ENCODE measurements at regions not wholly inside any gene's neighbourhood (a gene's known extent, or its start where the extent isn't known, plus 50 kb on each side); places are given as distances from the start of the nearest gene placed in this dataset.

- no peaks in the 10 kb centered on the region for H3K79me2 ChIP-seq (ENCODE audit: control insufficient read depth, insufficient read depth, low read length)
- no peaks in the 10 kb centered on the region for H3K36me3 ChIP-seq (ENCODE audit: control insufficient read depth in 2 of 2, extremely low read depth in 1 of 2, insufficient read depth in 2 of 2, low read length in 2 of 2)
- H3K9ac ChIP-seq (ENCODE audit: control insufficient read depth, extremely low read depth, insufficient read depth, low read length), result no peak overlapping the region
- no peak overlapping the region for H3K27ac ChIP-seq (ENCODE audit: control insufficient read depth, insufficient read depth, low read length)
- no peak for DNase-seq (ENCODE audit: low read depth, low spot score)
- H4K20me1 ChIP-seq (ENCODE audit: control insufficient read depth, extremely low read depth, insufficient read depth, low read length), result no peaks in the 10 kb centered on the region
- FAIRE-seq, result no peak
- dilution Hi-C loops (cut with MboI; ENCODE audit: extremely low pct_ligation_motif_present, low sequenced_read_pairs), result no loop called here
- no peak overlapping the region for H3K4me3 ChIP-seq (ENCODE audit: control insufficient read depth in 2 of 3, extremely low read depth in 1 of 3, insufficient read depth in 2 of 3, low read depth in 1 of 3, low read length in 3 of 3)
- H3K9me3 ChIP-seq (ENCODE audit: control insufficient read depth, low read depth, low read length), result no peaks in the 10 kb centered on the region
- no peaks in the 10 kb centered on the region for H3K9me1 ChIP-seq (ENCODE audit: control insufficient read depth, extremely low read depth, insufficient read depth, low read length)
- TF ChIP-seq CTCF (optimal IDR thresholded peaks at IDR 0.05 in 1 of 3, IDR thresholded peaks at IDR 0.05 in 1 of 3, conservative IDR thresholded peaks at IDR 0.05 in 1 of 3; ENCODE audit: extremely low read depth in 1 of 3, insufficient read depth in 2 of 3, low read length in 3 of 3) (no peak), EZH2 (IDR thresholded peaks at IDR 0.05; ENCODE audit: low read length) (no peak)
- no peak overlapping the region for H3K4me2 ChIP-seq (ENCODE audit: control insufficient read depth, extremely low read depth, insufficient read depth, low read depth, low read length)
- no peak overlapping the region for H2AFZ ChIP-seq (ENCODE audit: control insufficient read depth, low read length)
- H3K4me1 ChIP-seq (ENCODE audit: control insufficient read depth, extremely low read depth, insufficient read depth, low read length), result peaks cover 12% of the 10 kb centered on the region
- no peaks in the 10 kb centered on the region for H3K27me3 ChIP-seq (ENCODE audit: control insufficient read depth, extremely low read depth, insufficient read depth, low read length)
Measured at GRCh38 chr1:234990874-234991801, 137.5 kb downstream of the TOMM20 start.

GRCh38 chr1:234990328-234990675, 138.3 kb downstream of the TOMM20 start:
- DNase-seq (ENCODE audit: low read depth, low spot score), result no peak
- H2AFZ ChIP-seq (ENCODE audit: control insufficient read depth, low read length), result no peak overlapping the region
- dilution Hi-C loops (cut with MboI; ENCODE audit: extremely low pct_ligation_motif_present, low sequenced_read_pairs), result no loop called here
- H3K4me2 ChIP-seq (ENCODE audit: control insufficient read depth, extremely low read depth, insufficient read depth, low read depth, low read length), result no peak overlapping the region
- no peaks in the 10 kb centered on the region for H3K36me3 ChIP-seq (ENCODE audit: control insufficient read depth in 2 of 2, extremely low read depth in 1 of 2, insufficient read depth in 2 of 2, low read length in 2 of 2)
- H4K20me1 ChIP-seq (ENCODE audit: control insufficient read depth, extremely low read depth, insufficient read depth, low read length), result no peaks in the 10 kb centered on the region
- TF ChIP-seq CTCF (optimal IDR thresholded peaks at IDR 0.05 in 1 of 3, IDR thresholded peaks at IDR 0.05 in 1 of 3, conservative IDR thresholded peaks at IDR 0.05 in 1 of 3; ENCODE audit: extremely low read depth in 1 of 3, insufficient read depth in 2 of 3, low read length in 3 of 3) (no peak), EZH2 (IDR thresholded peaks at IDR 0.05; ENCODE audit: low read length) (no peak)
- H3K4me1 ChIP-seq (ENCODE audit: control insufficient read depth, extremely low read depth, insufficient read depth, low read length), result peaks cover 12% of the 10 kb centered on the region
- no peaks in the 10 kb centered on the region for H3K9me3 ChIP-seq (ENCODE audit: control insufficient read depth, low read depth, low read length)
- no peaks in the 10 kb centered on the region for H3K27me3 ChIP-seq (ENCODE audit: control insufficient read depth, extremely low read depth, insufficient read depth, low read length)
- no peaks in the 10 kb centered on the region for H3K79me2 ChIP-seq (ENCODE audit: control insufficient read depth, insufficient read depth, low read length)
- no peak overlapping the region for H3K4me3 ChIP-seq (ENCODE audit: control insufficient read depth in 2 of 3, extremely low read depth in 1 of 3, insufficient read depth in 2 of 3, low read depth in 1 of 3, low read length in 3 of 3)
- no peaks in the 10 kb centered on the region for H3K9me1 ChIP-seq (ENCODE audit: control insufficient read depth, extremely low read depth, insufficient read depth, low read length)
- H3K9ac ChIP-seq (ENCODE audit: control insufficient read depth, extremely low read depth, insufficient read depth, low read length), result no peak overlapping the region
- H3K27ac ChIP-seq (ENCODE audit: control insufficient read depth, insufficient read depth, low read length), result no peak overlapping the region
- FAIRE-seq, result no peak
